Inferior parietal cortex (tissue), 1 donor: ENCODE measurements at regions not wholly inside any gene's neighbourhood (a gene's known extent, or its start where the extent isn't known, plus 50 kb on each side); places are given as distances from the start of the nearest gene placed in this dataset.
"Not testable (repeated sequence)": the region's sequence is repeated elsewhere in the genome, so short reads cannot be mapped to it uniquely, and the experiment has no call there.

Source experiments
- DNase-seq: peaks from one replicate; pipeline ENCODE4 v3.0.0-alpha.2; 2016; ENCODE audit errors: extremely low spot score

DNA sequence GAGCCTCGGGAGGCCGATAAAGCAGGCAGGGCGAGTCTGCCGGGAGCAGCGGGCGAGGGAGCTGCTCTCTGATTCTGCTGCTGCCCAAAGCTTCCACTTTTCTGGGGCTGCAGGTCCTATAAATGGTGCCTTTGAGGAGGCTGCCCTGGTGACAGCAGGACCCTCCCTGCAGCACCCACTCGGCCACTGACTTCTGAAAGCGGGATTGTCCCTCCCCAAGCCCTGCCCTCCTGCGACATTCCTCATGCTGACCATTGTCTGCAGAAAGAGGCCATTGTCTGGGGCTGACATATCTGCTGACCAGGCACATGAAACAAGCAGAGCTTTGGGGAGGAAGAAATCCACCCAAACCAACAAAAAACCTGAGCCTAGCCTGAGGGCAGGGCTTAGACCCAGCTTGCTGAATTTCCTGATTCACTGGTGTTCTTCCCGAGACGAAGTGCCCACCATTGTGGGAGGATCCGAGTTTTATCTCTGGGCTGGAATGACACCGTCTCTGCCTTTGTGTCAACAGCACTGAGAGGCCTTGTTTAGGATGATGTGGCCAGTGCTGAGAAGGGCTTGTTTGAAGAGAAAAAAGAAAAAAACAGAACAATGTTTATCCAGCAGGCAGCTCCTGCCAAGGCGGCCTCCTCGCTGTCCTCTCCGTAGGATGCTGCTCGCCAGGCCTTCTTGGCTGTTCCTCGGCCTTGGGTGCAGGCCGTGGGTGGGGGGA lies 129.7 kb downstream of the MYCN start:
- peak; percentile 84 for DNase-seq

- DNase-seq: peak; percentile 60
These were observed 129.2 kb downstream of the MYCN start for GRCh38 chr2:16069663-16069932.

- DNase-seq: no peak
These were observed 128.2 kb downstream of the MYCN start for GRCh38 chr2:16068552-16068940.

DNA sequence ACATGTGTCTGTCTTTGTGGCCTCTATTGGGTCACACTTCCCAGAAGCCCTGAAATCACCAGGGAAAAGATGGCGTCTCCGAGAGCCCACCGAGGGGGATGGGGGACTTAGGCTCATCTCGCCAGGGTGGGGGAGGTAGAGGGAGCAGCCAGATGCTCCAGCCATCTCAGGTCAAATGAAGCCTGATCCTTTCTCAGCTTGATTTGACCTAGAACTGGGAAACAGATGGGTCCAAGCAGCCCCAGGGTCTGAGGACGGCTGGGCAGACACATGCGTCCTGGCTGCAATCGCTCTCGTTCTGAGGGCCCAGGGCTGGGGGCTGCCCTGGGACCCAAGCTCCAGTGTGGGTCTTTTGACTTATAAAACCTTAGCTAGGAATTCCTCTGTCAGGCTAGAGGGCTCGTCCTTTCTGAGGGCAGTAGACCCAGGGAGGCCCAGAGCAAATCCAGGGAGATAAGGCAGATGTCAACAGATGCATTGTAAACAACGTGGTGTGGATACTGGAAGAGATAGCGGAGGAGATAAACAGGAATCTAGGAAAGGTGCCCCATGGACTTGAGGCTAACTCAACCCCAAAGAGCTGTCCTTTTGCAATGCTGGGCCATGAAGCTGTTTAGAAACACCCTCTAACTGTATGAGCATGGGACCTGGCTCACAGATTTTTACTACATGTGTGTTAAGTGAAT lies 127.7 kb downstream of the MYCN start:
- DNase-seq: no peak

GRCh38 chr2:16067444-16067843 lies 127.1 kb downstream of the MYCN start:
- no peak for DNase-seq

DNA sequence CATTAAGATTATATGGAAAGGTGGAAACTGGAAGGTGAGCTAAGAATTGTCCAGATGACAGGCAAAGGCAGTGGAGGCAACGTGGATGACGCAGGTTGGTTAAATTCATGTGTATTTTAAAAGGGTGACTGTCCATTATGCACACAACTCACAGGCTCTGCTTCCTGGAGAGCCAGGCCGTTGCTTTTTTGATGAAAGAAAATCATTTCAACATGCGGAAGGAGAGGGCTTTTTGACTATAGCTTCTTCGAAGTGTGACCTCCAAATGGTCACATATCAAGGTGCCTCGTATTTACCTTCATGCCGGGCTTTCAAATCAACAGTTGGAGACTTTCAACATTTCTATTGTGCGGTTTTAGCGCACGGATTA lies 126.7 kb downstream of the MYCN start:
- no peak for DNase-seq

DNA sequence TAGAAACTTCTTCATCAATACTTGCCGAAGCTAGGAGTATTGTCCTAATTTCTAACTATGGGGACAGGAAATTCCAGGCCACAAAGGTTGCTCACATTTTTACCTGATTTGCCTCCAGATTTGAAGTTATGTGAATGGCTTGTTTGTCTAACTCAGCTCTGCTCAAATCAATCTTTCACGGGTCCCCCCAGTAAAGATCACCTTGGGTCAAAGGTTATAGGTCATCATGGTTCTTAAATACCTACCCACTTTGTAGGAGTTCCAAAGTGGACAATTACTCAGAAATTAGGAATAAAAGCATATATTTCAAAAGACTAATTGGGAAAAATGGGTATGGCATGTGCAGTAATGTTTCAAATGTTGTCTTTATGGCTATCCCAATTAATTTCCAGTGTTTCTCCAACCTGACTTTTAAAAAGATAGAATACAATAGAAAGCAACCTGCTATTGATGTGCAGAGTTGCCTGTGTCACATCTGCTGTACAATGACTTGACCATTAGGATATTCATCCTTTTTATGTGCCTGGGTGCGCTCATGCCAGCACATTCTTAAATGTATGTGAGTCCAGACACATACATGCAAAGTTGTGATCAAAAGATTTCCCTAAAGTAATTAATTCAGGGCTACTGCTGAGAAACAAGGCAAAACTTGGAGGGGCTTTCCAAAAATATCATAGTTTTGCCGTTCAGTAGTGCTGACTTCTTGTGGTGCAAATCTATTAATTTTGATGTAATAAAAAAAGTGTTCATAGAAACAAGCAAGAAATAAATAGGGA lies 126.1 kb downstream of the MYCN start:
- DNase-seq: no peak

DNA sequence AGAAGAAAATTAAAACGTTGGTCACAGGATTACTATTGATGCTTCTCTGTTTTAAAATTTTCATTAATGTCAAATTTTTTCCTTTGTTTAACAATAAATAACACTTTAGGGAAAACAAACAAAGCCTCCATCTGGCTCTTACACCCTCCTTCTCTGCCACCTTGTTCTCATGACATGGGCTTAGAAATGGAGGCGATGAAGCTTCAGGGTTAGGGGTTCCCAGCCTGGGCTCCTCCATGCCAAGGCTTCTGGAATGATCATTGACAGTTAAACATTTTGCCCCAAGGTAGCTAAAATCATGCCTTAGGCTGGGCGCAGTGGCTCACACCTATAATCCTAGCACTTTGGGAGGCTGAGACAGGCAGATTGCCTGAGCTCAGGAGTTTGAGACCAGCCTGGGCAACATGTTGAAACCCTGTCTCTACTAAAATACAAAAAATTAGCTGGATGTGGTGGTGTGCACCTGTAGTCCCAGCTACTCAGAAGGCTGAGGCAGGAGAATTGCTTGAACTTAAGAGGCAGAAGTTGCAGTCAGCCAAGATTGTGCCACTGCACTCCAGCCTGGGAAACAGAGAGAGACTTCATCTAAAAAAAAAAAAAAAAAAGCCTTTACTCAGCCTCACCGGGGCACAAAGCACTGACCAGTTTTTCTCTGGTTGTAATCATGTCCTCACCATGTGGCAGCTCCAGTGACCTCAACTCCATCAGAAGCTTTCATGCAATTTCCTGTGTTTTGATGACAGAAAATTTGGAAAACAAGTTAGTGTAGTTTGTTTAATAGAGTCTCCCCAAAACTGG lies 125.1 kb downstream of the MYCN start:
- DNase-seq: not testable (repeated sequence)

- DNase-seq: no peak
These were observed 124.4 kb downstream of the MYCN start for GRCh38 chr2:16064745-16065144.

- no peak for DNase-seq
These were observed 123.7 kb downstream of the MYCN start for GRCh38 chr2:16063955-16064633.

GRCh38 chr2:16063251-16063850 lies 123.0 kb downstream of the MYCN start:
- DNase-seq: no peak

DNA sequence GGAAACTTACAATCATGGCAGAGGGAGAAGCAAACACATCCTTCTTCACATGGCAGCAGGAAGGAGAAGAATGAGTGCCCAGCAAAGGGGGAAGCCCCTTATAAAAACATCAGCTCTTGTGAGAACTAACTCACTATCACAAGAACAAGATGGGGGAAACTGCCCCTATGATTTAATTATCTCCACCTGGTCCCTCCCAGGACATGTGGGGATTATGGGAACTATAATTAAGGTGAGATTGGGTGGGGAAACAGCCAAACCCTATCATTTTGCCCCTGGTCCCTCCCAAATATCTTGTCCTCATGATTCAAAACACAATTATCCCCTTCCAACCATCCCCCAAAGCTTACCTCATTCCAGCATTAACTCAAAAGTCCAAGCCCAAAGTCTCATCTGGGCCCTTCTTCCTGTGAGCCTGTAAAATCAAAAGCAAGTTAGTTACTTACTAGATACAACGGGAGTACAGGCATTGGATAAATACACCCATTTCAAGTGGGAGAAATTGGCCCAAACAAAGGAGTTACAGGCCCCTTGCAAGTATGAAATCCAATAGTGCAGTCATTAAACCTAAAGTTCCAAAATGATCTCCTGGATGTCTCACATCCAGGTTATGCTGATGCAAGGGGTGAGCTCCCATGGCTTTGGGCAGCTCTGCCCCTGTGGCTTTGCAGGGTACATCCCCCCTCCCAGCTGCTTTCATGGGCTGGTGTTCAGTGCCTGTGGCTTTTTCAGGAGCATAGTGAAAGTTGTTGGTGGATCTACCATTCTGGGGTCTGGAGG lies 122.3 kb downstream of the MYCN start:
- no peak for DNase-seq

- no peak for DNase-seq
These were observed 121.3 kb downstream of the MYCN start for GRCh38 chr2:16061441-16062217.

DNA sequence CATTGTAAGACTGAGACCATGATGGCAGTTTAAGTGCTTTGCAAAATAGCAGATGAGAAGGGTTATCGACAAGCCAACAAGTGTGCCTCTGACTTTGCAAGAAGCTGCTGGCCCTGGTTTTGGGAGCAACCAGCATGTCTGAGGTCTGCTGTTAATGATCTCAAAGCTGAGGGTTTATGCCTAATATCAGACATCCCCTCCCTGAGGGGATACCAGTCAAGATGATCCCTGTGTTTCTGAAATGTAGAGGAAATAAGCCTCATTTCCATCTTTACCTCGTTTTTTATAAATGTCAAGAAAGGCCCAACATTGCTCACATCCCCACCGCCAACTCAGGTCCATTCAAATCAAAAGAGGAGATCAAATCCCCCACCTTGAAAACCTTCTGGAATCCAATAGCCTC lies 120.6 kb downstream of the MYCN start:
- no peak for DNase-seq

GRCh38 chr2:16060125-16060935 lies 120.0 kb downstream of the MYCN start:
- DNase-seq: no peak

GRCh38 chr2:16059393-16060016 lies 119.2 kb downstream of the MYCN start:
- no peak for DNase-seq

DNA sequence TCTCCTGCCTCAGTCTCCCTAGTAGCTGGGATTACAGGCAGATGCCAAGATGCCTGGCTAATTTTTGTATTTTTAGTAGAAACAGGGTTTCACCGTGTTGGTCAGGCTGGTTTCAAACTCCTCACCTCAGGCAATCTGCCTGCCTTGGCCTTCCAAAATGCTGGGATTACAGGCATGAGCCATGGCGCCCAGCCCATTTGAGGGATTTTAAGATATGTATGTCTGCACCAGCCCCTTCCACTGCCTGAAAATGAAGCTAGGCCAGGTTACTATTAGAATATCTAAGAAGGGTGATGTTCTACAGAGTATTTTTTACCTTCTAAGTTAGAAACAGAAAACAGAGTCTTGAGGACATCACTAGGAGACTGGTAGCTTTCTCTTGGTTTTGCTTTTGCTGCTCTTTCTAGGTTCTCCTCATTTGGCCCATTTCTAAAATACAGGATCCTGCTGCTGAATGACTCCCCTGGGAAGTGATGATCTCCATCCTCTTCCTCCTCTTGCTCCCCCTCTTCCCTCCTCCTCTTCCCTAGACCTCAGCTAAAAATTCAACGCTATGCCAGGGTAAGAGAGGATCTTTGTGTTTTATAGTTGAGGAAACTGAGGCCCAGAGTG lies 118.5 kb downstream of the MYCN start:
- DNase-seq: no peak

- DNase-seq: no peak
These were observed 117.9 kb downstream of the MYCN start for GRCh38 chr2:16058256-16058655.
